ENCODE measurements at regions not wholly inside any gene's neighbourhood (a gene's known extent, or its start where the extent isn't known, plus 50 kb on each side); places are given as distances from the start of the nearest gene placed in this dataset.

- DNase-seq, result no peak
Measured at GRCh38 chr1:199719156-199719842, 308.2 kb upstream of the NR5A2 start.

GRCh38 chr1:199720496-199720895 lies 307.0 kb upstream of the NR5A2 start:
- DNase-seq, result no peak

GRCh38 chr1:199721001-199721400 lies 306.5 kb upstream of the NR5A2 start:
- no peak for DNase-seq

- DNase-seq, result peak; percentile 15
Measured at GRCh38 chr1:199723250-199723956, 304.1 kb upstream of the NR5A2 start.

GRCh38 chr1:199724049-199724448 lies 303.5 kb upstream of the NR5A2 start:
- no peak for DNase-seq

- no peak for DNase-seq
Measured at GRCh38 chr1:199725002-199725565, 302.4 kb upstream of the NR5A2 start.

- no peak for DNase-seq
Measured at GRCh38 chr1:199727682-199728081, 299.8 kb upstream of the NR5A2 start.

- no peak for DNase-seq
Measured at GRCh38 chr1:199728345-199728744, 299.2 kb upstream of the NR5A2 start.

GRCh38 chr1:199733125-199733524 lies 294.4 kb upstream of the NR5A2 start:
- DNase-seq, result no peak

- DNase-seq, result no peak
Measured at GRCh38 chr1:199734186-199734585, 293.3 kb upstream of the NR5A2 start.

GRCh38 chr1:199735660-199736059 lies 291.9 kb upstream of the NR5A2 start:
- DNase-seq, result no peak

- DNase-seq, result no peak
Measured at GRCh38 chr1:199736646-199737045, 290.9 kb upstream of the NR5A2 start.

GRCh38 chr1:199741586-199741985 lies 285.9 kb upstream of the NR5A2 start:
- no peak for DNase-seq

GRCh38 chr1:199742547-199742946 lies 285.0 kb upstream of the NR5A2 start:
- peak; percentile 77 for DNase-seq

- DNase-seq, result peak; percentile 22
Measured at GRCh38 chr1:199743227-199743626, 284.3 kb upstream of the NR5A2 start.

GRCh38 chr1:199746666-199747384 lies 280.7 kb upstream of the NR5A2 start:
- DNase-seq, result no peak

- DNase-seq, result no peak
Measured at GRCh38 chr1:199747984-199748383, 279.5 kb upstream of the NR5A2 start.

GRCh38 chr1:199751506-199751905 lies 276.0 kb upstream of the NR5A2 start:
- DNase-seq, result no peak

- DNase-seq, result no peak
Measured at GRCh38 chr1:199751962-199752687, 275.4 kb upstream of the NR5A2 start.

- DNase-seq, result no peak
Measured at GRCh38 chr1:199752688-199753027, 274.9 kb upstream of the NR5A2 start.

GRCh38 chr1:199753513-199753912 lies 274.0 kb upstream of the NR5A2 start:
- DNase-seq, result no peak

- DNase-seq, result no peak
Measured at GRCh38 chr1:199756066-199756465, 271.4 kb upstream of the NR5A2 start.

All from fibroblast of skin of scalp (primary cell).